LNCaP clone FGC (cell line): ENCODE measurements at regions not wholly inside any gene's neighbourhood (a gene's known extent, or its start where the extent isn't known, plus 50 kb on each side); places are given as distances from the start of the nearest gene placed in this dataset.

ENCODE experiments used
- DNase-seq: peaks from one replicate; pipeline ENCODE4 v3.0.0-alpha.2; 2011; ENCODE audit warnings: low read depth
- H3K4me3 ChIP-seq: 2 replicates; pipeline ENCODE4 v1.5.1; 2011; ENCODE audit warnings: mild to moderate bottlenecking, low read depth, low read length, control low read depth
- CTCF ChIP-seq: IDR thresholded peaks from 2 replicates; pipeline ENCODE4 v1.5.1; 2012; ENCODE audit warnings: mild to moderate bottlenecking; ENCODE audit not compliant: control insufficient read depth, insufficient read depth; ENCODE audit errors: extremely low read depth

- no peak for TF ChIP-seq CTCF
- no peak for DNase-seq
- H3K4me3 ChIP-seq = no peak overlapping the region
Measured at GRCh38 chr6:6418421-6418820, 98.0 kb upstream of the F13A1 start.

DNA sequence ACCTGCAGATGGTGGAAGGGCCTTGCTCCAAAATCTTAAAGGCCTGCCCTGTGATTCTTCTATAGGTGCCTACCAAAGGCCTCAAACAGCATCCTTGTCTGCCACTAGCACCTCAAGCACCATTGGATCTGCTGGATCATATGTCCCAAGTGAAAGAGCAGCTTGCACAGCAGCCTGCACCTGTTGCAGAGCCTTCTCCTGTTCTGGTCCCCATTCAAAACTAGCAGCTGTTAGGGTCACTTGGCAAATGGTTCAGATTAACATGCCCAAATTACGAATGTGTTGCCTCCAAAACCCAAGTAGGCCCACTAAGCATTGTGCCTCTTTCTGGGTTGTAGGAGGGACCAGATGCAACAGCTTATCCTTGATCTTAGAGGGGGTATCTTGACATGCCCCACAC, 99.6 kb upstream of the F13A1 start:
- no peak for DNase-seq
- H3K4me3 ChIP-seq = no peak overlapping the region

GRCh38 chr6:6434151-6434550, 113.7 kb upstream of the F13A1 start:
- H3K4me3 ChIP-seq = no peak overlapping the region
- TF ChIP-seq CTCF = no peak
- DNase-seq = no peak

More for the DNA sequence above, 99.6 kb upstream of the F13A1 start:
- no peak for TF ChIP-seq CTCF

DNA sequence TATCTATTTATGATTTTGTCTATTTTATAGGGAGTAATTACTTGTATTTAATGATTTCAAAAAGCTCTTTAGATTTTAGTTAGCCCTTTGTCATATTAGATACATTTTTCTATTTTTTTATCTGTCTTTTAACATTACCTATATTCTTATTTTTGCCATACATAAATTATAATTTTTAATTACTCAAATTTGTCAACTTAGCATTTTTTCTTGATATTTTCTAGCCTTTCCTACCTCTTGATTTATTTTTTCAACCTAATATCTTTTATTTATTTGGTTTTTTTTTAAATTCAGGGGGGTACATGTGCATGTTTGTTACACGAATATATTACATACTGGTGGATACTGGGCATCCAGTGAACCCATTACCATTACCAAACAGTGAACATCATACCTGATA, 114.3 kb upstream of the F13A1 start:
- DNase-seq = no peak
- H3K4me3 ChIP-seq = no peak overlapping the region
- TF ChIP-seq CTCF = no peak

DNA sequence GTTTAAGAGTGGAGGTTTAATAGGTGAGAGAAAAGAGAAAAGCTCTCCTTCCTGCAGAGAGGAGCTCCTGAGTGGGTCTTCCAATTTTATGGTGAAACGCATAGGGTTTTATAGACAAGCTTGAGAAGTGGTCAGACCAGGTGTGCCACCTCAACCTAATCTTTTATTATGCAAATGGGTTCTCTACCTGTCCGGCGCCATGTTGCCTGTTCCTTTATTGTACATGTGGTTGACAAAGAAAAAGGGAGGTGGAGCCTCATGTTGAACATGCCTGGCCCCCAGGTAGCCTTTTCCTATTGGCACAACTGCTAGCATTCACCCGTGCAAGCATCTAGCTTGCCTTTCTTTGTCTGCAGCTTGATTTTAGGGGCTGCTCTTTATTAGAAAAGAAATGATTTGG, 115.9 kb upstream of the F13A1 start:
- no peak overlapping the region for H3K4me3 ChIP-seq
- no peak for DNase-seq
- TF ChIP-seq CTCF = no peak

DNA sequence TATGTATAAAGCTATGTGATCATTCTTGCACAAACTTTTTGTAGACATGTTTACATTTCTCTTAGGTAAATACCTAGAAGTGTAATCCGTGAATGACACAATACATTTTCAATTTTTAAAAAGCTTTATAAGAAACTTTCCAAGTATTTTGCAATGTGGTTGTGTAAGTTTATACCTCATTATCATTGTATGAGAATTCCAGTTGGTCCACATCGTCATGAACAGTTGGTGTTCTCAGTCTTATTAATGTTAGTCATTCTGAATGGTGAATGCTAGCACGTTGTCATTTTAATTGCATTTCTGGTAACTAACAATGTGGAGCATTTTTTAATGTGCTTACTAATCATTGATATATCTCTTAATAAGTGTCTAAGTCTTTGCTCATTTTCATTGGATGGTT, 116.5 kb upstream of the F13A1 start:
- no peak for DNase-seq
- TF ChIP-seq CTCF = no peak
- no peak overlapping the region for H3K4me3 ChIP-seq

DNA sequence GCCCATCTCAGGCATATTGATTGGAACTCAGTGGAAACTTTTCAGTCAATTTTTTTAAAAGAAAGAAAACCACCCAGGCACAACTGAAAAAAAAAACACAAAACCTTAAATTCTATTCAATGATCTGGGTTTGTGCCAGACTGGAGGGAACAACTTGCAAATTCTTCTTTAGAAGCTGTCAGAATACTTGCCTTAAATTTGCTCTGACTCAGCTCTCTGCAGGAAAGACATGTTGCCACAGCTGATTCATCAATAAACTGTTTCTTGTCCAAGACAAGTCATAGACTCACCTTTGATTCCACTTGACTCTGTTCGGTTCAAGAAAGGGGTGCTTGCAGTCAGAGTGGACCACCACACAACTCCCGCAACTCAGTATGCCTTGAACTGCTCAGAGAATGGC, 117.8 kb upstream of the F13A1 start:
- no peak overlapping the region for H3K4me3 ChIP-seq
- DNase-seq = no peak
- no peak for TF ChIP-seq CTCF
